ENCODE measurements at regions not wholly inside any gene's neighbourhood (a gene's known extent, or its start where the extent isn't known, plus 50 kb on each side); places are given as distances from the start of the nearest gene placed in this dataset.

- H3K27ac ChIP-seq (ENCODE audit: low read depth, low read length) = no peak overlapping the region
- H4K8ac ChIP-seq (ENCODE audit: low read depth, low read length) = no peak overlapping the region
- no peak overlapping the region for H2BK120ac ChIP-seq (ENCODE audit: low read depth, low read length)
- no peak overlapping the region for H4K5ac ChIP-seq (ENCODE audit: low read length)
- no peaks in the 10 kb centered on the region for H3K79me1 ChIP-seq (ENCODE audit: low read length)
- DNase-seq = no peak
- H3K36me3 ChIP-seq (ENCODE audit: control insufficient read depth, insufficient read depth, low read length) = no peaks in the 10 kb centered on the region
- no peaks in the 10 kb centered on the region for H3K79me2 ChIP-seq (ENCODE audit: control insufficient read depth, insufficient read depth, low read length)
- H3K9ac ChIP-seq (ENCODE audit: low read length) = no peak overlapping the region
- no peak overlapping the region for H3K56ac ChIP-seq (ENCODE audit: low read length)
- H2BK5ac ChIP-seq (ENCODE audit: low read length) = no peak overlapping the region
- no peaks in the 10 kb centered on the region for H3K27me3 ChIP-seq (ENCODE audit: insufficient read depth, low read length, poor library complexity)
- no peaks in the 10 kb centered on the region for H3K4me1 ChIP-seq (ENCODE audit: control insufficient read depth, low read depth, low read length)
- H2BK15ac ChIP-seq (replicated peaks; ENCODE audit: low read depth) = no peak overlapping the region
- WGBS (ENCODE audit: extremely low coverage, insufficient coverage, low lambda C conversion rate) = no CpG with 5 or more reads among the region's 5 CpGs
- H3K18ac ChIP-seq (ENCODE audit: low read length) = no peak overlapping the region
- no peak overlapping the region for H3K4me3 ChIP-seq (ENCODE audit: low read length)
- no peak overlapping the region for H3K23ac ChIP-seq (ENCODE audit: low read length)
- H3K4ac ChIP-seq (ENCODE audit: low read depth, low read length) = no peak overlapping the region
- H2AK5ac ChIP-seq (ENCODE audit: low read length) = no peak overlapping the region
- no peak overlapping the region for H3K4me2 ChIP-seq (ENCODE audit: low read length)
These were observed 203.6 kb upstream of the NR2F2 start for GRCh38 chr15:96126859-96127258.

- no CpG with 5 or more reads among the region's 1 CpG for WGBS (ENCODE audit: extremely low coverage, insufficient coverage, low lambda C conversion rate)
- H3K9ac ChIP-seq (ENCODE audit: low read length) = no peak overlapping the region
- no peak overlapping the region for H4K8ac ChIP-seq (ENCODE audit: low read depth, low read length)
- no peaks in the 10 kb centered on the region for H3K27me3 ChIP-seq (ENCODE audit: insufficient read depth, low read length, poor library complexity)
- no peaks in the 10 kb centered on the region for H3K79me2 ChIP-seq (ENCODE audit: control insufficient read depth, insufficient read depth, low read length)
- no peak for DNase-seq
- H3K27ac ChIP-seq (ENCODE audit: low read depth, low read length) = no peak overlapping the region
- no peak overlapping the region for H2BK5ac ChIP-seq (ENCODE audit: low read length)
- H3K4me1 ChIP-seq (ENCODE audit: control insufficient read depth, low read depth, low read length) = no peaks in the 10 kb centered on the region
- no peak overlapping the region for H4K5ac ChIP-seq (ENCODE audit: low read length)
- H3K4ac ChIP-seq (ENCODE audit: low read depth, low read length) = no peak overlapping the region
- no peaks in the 10 kb centered on the region for H3K36me3 ChIP-seq (ENCODE audit: control insufficient read depth, insufficient read depth, low read length)
- H3K23ac ChIP-seq (ENCODE audit: low read length) = no peak overlapping the region
- H3K4me2 ChIP-seq (ENCODE audit: low read length) = no peak overlapping the region
- no peak overlapping the region for H3K4me3 ChIP-seq (ENCODE audit: low read length)
- H2AK5ac ChIP-seq (ENCODE audit: low read length) = no peak overlapping the region
- H2BK15ac ChIP-seq (replicated peaks; ENCODE audit: low read depth) = no peak overlapping the region
- H3K56ac ChIP-seq (ENCODE audit: low read length) = no peak overlapping the region
- H3K18ac ChIP-seq (ENCODE audit: low read length) = no peak overlapping the region
- no peaks in the 10 kb centered on the region for H3K79me1 ChIP-seq (ENCODE audit: low read length)
- H2BK120ac ChIP-seq (ENCODE audit: low read depth, low read length) = no peak overlapping the region
These were observed 199.8 kb upstream of the NR2F2 start for GRCh38 chr15:96130734-96131133.

- H3K79me1 ChIP-seq (ENCODE audit: low read length) = no peaks in the 10 kb centered on the region
- no CpG with 5 or more reads among the region's 1 CpG for WGBS (ENCODE audit: extremely low coverage, insufficient coverage, low lambda C conversion rate)
- DNase-seq = no peak
- H3K4me2 ChIP-seq (ENCODE audit: low read length) = no peak overlapping the region
- no peak overlapping the region for H3K4ac ChIP-seq (ENCODE audit: low read depth, low read length)
- no peak overlapping the region for H4K8ac ChIP-seq (ENCODE audit: low read depth, low read length)
- no peak overlapping the region for H2BK5ac ChIP-seq (ENCODE audit: low read length)
- no peak overlapping the region for H2AK5ac ChIP-seq (ENCODE audit: low read length)
- no peak overlapping the region for H2BK15ac ChIP-seq (replicated peaks; ENCODE audit: low read depth)
- H3K79me2 ChIP-seq (ENCODE audit: control insufficient read depth, insufficient read depth, low read length) = no peaks in the 10 kb centered on the region
- H3K4me3 ChIP-seq (ENCODE audit: low read length) = no peak overlapping the region
- no peak overlapping the region for H3K9ac ChIP-seq (ENCODE audit: low read length)
- no peak overlapping the region for H3K56ac ChIP-seq (ENCODE audit: low read length)
- H3K4me1 ChIP-seq (ENCODE audit: control insufficient read depth, low read depth, low read length) = no peaks in the 10 kb centered on the region
- H3K36me3 ChIP-seq (ENCODE audit: control insufficient read depth, insufficient read depth, low read length) = no peaks in the 10 kb centered on the region
- no peak overlapping the region for H2BK120ac ChIP-seq (ENCODE audit: low read depth, low read length)
- no peak overlapping the region for H3K18ac ChIP-seq (ENCODE audit: low read length)
- H3K27ac ChIP-seq (ENCODE audit: low read depth, low read length) = no peak overlapping the region
- H3K23ac ChIP-seq (ENCODE audit: low read length) = no peak overlapping the region
- H4K5ac ChIP-seq (ENCODE audit: low read length) = no peak overlapping the region
- H3K27me3 ChIP-seq (ENCODE audit: insufficient read depth, low read length, poor library complexity) = no peaks in the 10 kb centered on the region
These were observed 198.4 kb upstream of the NR2F2 start for GRCh38 chr15:96132126-96132525.

GRCh38 chr15:96135166-96136093 is 195.1 kb upstream of the NR2F2 start:
- no peak for DNase-seq
- Histone ChIP-seq H3K36me3 (ENCODE audit: control insufficient read depth, insufficient read depth, low read length) (no peaks in the 10 kb centered on the region), H2AK5ac (ENCODE audit: low read length) (no peak overlapping the region), H3K79me1 (ENCODE audit: low read length) (no peaks in the 10 kb centered on the region), H2BK120ac (ENCODE audit: low read depth, low read length) (no peak overlapping the region), H3K4me2 (ENCODE audit: low read length) (no peak overlapping the region), H2BK15ac (replicated peaks; ENCODE audit: low read depth) (no peak overlapping the region), H3K27ac (ENCODE audit: low read depth, low read length) (no peak overlapping the region), H4K5ac (ENCODE audit: low read length) (no peak overlapping the region), H3K79me2 (ENCODE audit: control insufficient read depth, insufficient read depth, low read length) (no peaks in the 10 kb centered on the region), H3K23ac (ENCODE audit: low read length) (no peak overlapping the region), H2BK5ac (ENCODE audit: low read length) (no peak overlapping the region), H3K4me3 (ENCODE audit: low read length) (no peak overlapping the region), H3K4ac (ENCODE audit: low read depth, low read length) (no peak overlapping the region), H3K9ac (ENCODE audit: low read length) (no peak overlapping the region), H3K27me3 (ENCODE audit: insufficient read depth, low read length, poor library complexity) (no peaks in the 10 kb centered on the region), H4K8ac (ENCODE audit: low read depth, low read length) (no peak overlapping the region), H3K56ac (ENCODE audit: low read length) (no peak overlapping the region), H3K18ac (ENCODE audit: low read length) (no peak overlapping the region), H3K4me1 (ENCODE audit: control insufficient read depth, low read depth, low read length) (no peaks in the 10 kb centered on the region)
- WGBS (ENCODE audit: extremely low coverage, insufficient coverage, low lambda C conversion rate) = no CpG with 5 or more reads among the region's 36 CpGs

GRCh38 chr15:96138985-96139384 is 191.5 kb upstream of the NR2F2 start:
- Histone ChIP-seq H3K23ac (ENCODE audit: low read length) (no peak overlapping the region), H3K4ac (ENCODE audit: low read depth, low read length) (no peak overlapping the region), H3K18ac (ENCODE audit: low read length) (no peak overlapping the region), H3K27me3 (ENCODE audit: insufficient read depth, low read length, poor library complexity) (no peaks in the 10 kb centered on the region), H4K5ac (ENCODE audit: low read length) (no peak overlapping the region), H2BK15ac (replicated peaks; ENCODE audit: low read depth) (no peak overlapping the region), H3K79me1 (ENCODE audit: low read length) (no peaks in the 10 kb centered on the region), H2BK5ac (ENCODE audit: low read length) (no peak overlapping the region), H3K4me3 (ENCODE audit: low read length) (no peak overlapping the region), H3K9ac (ENCODE audit: low read length) (no peak overlapping the region), H3K4me2 (ENCODE audit: low read length) (no peak overlapping the region), H4K8ac (ENCODE audit: low read depth, low read length) (no peak overlapping the region), H3K36me3 (ENCODE audit: control insufficient read depth, insufficient read depth, low read length) (no peaks in the 10 kb centered on the region), H3K56ac (ENCODE audit: low read length) (no peak overlapping the region), H3K27ac (ENCODE audit: low read depth, low read length) (no peak overlapping the region), H2BK120ac (ENCODE audit: low read depth, low read length) (no peak overlapping the region), H3K4me1 (ENCODE audit: control insufficient read depth, low read depth, low read length) (no peaks in the 10 kb centered on the region), H3K79me2 (ENCODE audit: control insufficient read depth, insufficient read depth, low read length) (no peaks in the 10 kb centered on the region), H2AK5ac (ENCODE audit: low read length) (no peak overlapping the region)
- no peak for DNase-seq

- H4K5ac ChIP-seq (ENCODE audit: low read length) = no peak overlapping the region
- no peak overlapping the region for H3K9ac ChIP-seq (ENCODE audit: low read length)
- no peak for DNase-seq
- H3K27me3 ChIP-seq (ENCODE audit: insufficient read depth, low read length, poor library complexity) = no peaks in the 10 kb centered on the region
- no peak overlapping the region for H3K18ac ChIP-seq (ENCODE audit: low read length)
- H2BK5ac ChIP-seq (ENCODE audit: low read length) = no peak overlapping the region
- no peak overlapping the region for H2BK120ac ChIP-seq (ENCODE audit: low read depth, low read length)
- no peak overlapping the region for H4K8ac ChIP-seq (ENCODE audit: low read depth, low read length)
- H3K56ac ChIP-seq (ENCODE audit: low read length) = no peak overlapping the region
- WGBS (ENCODE audit: extremely low coverage, insufficient coverage, low lambda C conversion rate) = no CpG with 5 or more reads among the region's 5 CpGs
- H3K27ac ChIP-seq (ENCODE audit: low read depth, low read length) = no peak overlapping the region
- H3K23ac ChIP-seq (ENCODE audit: low read length) = no peak overlapping the region
- H2BK15ac ChIP-seq (replicated peaks; ENCODE audit: low read depth) = no peak overlapping the region
- H2AK5ac ChIP-seq (ENCODE audit: low read length) = no peak overlapping the region
- H3K36me3 ChIP-seq (ENCODE audit: control insufficient read depth, insufficient read depth, low read length) = no peaks in the 10 kb centered on the region
- no peaks in the 10 kb centered on the region for H3K4me1 ChIP-seq (ENCODE audit: control insufficient read depth, low read depth, low read length)
- no peak overlapping the region for H3K4me3 ChIP-seq (ENCODE audit: low read length)
- no peaks in the 10 kb centered on the region for H3K79me1 ChIP-seq (ENCODE audit: low read length)
- no peak overlapping the region for H3K4me2 ChIP-seq (ENCODE audit: low read length)
- no peak overlapping the region for H3K4ac ChIP-seq (ENCODE audit: low read depth, low read length)
- H3K79me2 ChIP-seq (ENCODE audit: control insufficient read depth, insufficient read depth, low read length) = no peaks in the 10 kb centered on the region
These were observed 188.0 kb upstream of the NR2F2 start for GRCh38 chr15:96142498-96142897.
